ENCODE measurements at regions not wholly inside any gene's neighbourhood (a gene's known extent, or its start where the extent isn't known, plus 50 kb on each side); places are given as distances from the start of the nearest gene placed in this dataset.

DNA sequence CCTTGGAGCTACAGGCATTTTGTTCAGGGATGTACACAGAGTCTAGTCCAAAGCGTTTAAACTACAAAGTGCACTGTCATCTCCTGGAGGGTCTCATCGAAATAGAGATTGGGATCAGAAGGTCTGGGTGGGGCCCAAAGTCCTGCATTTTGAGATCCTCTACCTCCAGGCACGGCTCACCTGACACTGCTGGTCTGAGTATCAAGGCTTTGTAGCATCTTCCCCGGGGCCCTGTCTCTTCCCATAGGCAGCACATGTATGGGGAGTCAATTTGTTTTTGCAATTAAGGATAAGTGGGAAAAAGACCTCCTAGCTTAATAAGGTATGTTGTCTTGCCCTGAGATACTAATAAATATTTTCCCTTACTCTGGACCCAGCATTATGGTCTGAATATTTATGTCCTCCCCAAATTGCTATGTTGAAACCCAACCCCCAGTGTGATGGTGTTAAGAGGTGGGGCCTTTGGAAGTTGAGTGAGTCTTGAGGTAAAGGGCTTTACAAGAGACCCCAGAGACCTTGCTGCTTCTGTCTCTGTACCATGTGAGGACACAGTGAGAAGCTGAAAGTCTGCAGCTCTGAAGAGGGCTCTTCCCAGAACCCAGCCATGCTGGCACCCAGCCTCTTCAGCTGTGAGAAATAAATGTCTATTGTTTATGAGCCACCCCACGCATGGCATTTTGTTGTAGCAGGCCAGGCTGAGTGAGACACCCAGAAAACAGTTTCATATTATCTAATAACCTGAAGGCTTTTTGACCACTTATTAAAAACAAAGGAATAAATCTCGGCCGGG, 258.7 kb upstream of the HS6ST1 start:
- DNase-seq (ENCODE audit: low read depth in 2 of 2): no peak

DNA sequence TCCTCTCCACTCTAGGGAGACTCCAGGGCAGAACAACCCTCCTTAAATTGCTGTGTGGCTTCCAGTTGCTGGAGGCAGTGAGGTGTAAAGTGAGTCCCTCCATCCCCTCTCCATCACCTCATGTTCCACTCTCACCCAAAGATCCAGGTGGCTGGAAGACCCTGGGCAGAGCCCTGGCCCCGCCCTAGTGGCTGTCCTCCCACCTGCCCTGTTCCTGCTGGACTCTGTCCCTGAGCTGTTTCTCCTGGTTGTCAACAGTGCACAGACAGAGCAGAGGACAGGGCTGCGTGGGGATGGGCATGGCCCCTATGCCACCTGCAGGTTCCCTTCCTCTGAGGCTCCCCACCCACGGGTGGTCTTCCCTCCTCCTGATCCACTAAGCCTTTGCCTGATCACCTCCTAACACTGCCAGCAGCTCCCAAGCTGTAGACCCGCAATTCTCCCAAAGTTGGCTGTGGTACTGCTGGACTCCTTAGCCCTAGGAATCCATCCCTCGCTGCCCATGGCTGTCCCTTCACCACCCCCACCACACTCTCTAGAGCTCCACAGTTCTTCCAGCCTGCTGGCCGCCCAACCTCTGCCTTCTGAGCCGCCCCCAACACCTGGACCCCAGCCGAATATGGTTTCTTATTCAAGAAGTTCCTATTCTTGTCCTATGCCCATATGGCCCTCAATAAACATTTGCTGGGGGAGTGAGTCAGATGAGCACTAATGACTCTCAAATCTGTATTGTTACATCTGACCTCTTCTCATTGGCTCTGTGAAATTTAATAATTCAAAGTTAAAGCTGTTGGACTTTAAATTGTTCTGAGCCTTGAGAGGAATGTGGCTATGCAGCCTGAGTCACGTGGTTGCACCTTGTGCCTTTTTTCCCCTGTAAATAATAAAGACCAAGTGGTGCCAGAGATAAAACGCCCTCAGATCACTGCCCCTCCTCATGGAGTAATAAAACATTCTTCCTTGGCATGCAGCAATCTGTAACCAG, 260.0 kb upstream of the HS6ST1 start:
- no peak for DNase-seq (ENCODE audit: low read depth in 2 of 2)

DNA sequence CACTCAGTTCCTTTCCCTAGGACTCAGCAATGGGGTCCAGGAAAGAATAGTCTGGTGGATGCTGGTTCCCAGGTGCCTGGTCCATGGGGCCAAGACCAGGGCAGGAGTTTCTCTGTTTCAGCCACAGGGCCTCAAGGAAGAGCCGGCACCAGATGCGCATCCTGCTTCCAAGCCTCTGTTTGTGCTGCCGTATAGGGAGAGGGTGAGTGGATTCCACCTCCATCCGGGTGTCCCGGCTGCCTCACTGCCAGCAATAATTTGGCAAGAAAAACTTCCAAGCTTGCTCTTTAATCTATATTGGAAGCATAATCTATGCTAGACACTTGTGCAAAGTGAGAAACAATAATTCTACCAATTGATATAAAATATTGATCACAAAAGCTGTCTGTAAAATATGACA, 261.2 kb upstream of the HS6ST1 start:
- no peak for DNase-seq (ENCODE audit: low read depth in 2 of 2)

DNA sequence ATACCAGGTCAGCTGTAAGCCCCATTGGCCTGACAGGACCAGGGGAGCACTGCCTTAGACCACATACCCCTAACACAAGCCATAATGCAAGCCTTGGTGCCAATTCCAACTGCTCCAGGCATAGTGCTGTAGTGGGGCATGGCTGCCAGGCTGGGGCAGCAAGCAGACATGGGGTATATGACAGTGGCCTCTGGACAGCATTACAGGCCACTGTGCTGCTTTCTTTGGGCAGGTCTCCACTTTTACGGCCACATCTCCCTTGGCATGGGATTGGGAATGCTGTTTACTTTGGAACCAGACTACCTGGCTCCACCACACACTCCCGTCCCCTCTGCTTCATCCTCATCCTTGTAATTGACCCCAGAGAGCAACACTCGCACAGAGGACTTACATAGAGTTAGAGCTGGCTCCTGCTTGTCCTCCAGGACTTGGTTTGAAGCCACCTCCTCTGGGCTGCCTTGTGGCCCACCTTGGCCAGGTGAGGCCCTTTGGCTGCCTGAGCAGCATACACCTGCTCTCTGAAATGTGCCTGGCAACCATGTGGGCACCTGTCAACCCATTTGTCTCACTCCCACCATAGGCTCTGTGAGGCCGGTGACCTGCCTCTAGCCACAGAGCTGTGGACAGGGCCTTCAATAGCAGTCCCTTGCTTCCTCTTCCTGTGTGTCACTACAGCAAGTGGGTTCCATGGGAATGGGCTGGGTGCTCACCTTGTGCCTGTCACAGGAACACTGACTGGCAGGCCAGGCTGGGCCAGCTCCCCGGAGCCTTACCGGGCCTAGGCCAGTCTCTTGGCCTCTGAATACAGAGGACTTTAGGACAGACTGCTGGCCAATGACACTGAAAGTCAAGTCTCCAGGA, 262.6 kb upstream of the HS6ST1 start:
- DNase-seq (ENCODE audit: low read depth in 2 of 2): no peak

DNA sequence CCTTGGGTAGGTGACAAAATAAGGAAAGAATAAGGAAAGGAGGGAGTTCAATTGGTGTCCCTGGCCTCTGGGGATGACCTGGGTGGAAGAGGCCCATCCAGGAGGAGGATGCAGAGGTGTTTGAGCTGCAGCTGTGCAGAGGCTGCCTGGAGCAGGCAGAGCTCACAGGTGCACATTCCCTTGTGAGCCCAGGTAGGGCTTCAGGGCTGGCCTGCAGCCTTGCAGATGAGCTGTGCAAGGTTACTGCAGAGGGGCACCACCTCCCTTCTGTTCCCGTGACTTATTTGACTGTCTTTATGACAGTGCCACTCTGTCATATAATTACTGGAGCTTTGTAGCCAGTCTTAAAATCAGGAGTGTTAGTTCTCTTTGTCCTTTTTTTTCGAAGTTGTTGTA, 263.2 kb upstream of the HS6ST1 start:
- DNase-seq (ENCODE audit: low read depth in 2 of 2): no peak

DNA sequence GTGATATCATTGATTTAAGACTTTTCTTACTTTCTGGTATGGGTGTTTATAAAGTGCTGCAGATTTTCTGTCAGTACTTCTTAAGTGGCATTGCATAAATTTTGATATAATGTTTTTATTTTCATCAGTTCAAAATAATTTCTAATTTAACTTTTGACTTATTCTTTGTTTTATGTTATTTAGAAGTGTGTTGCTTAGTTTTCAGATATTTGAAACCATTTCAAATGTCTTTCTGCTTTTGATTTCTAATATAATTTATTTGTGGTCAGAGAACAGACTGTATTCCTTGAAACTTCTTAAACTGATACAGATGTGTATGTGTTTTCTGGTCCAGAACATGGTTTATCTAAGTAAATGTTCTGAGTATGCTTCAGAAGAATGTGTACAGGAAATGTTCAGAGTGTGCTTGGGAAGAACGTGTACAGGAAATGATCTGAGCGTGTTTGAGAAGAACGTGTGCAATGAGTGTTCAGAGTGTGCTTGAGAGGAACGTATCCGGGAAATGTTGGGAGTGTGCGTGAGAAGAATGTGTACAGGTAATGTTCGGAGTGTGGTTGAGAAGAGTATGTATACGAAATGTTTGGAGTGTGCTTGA, 265.7 kb upstream of the HS6ST1 start:
- no peak for DNase-seq (ENCODE audit: low read depth in 2 of 2)

DNA sequence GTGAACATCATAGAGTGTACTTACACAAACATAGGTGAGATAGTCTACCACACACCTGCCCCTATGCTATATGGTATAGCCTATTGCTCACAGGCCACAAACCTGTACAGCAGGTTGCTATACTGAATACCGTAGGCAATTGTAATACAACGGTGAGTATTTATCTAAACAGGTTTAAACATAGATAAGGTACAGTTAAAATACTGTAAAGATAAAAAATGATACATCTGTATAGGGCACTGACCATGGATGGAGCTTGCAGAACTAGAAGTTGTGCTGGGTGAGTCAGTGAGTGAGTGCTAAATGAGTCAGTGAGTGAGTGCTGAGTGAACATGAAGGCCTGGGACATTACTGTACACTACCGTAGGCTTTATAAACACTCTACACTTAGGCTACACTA, 267.0 kb upstream of the HS6ST1 start:
- no peak for DNase-seq (ENCODE audit: low read depth in 2 of 2)

DNA sequence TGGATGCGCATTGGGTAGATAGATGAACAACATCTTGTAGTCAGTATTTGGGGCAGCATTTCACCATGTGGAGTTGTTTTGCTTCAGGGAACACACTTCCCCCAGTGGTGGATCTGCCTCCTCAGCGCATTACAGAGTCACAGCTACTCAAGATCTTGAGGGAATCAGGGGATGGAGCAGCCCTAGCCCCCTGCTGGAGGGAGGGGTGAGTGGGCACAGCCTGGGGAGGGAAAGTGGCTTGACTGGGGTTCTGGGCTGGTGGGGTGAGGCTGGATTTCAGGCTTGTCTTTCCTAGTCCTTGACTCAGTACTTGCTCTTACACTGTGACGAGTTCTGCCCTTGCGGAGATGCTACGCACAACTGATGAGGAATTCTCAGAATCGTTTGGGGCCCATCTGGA, 271.0 kb upstream of the HS6ST1 start:
- DNase-seq (ENCODE audit: low read depth in 2 of 2): no peak

DNA sequence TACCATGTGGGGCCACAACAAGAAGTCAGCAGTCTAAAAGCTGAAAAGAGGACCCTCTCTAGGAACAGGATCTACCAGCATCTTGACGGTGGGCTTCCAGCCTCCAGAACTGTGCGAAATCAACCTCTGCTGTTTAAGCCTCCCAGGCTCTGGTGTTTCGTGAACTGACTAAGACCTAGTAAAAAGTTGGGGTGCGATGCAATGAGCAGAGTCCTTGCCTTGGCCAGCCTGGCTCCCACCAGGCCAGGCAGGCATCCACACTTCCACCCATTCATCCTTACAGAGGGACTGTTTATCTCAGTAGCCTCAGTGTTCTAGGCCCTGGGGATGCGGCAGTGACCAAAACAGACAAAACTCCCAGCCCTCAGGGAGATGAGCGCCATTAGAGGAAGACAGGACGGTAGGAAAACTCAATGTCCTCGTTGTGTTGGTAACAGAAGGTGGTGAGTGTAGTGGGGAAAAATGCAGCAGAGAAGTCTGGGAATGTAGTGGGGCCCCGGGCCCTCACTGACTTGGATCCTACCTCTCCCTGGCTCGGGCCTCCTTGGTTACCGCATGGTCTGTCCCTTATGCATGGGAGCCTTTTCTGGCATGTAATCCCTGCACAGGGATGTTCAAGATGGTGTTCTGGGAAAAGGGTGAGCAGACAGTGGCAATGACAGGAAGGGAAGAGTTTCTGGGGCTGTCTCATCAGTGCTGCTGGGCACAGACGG, 271.8 kb upstream of the HS6ST1 start:
- no peak for DNase-seq (ENCODE audit: low read depth in 2 of 2)

DNA sequence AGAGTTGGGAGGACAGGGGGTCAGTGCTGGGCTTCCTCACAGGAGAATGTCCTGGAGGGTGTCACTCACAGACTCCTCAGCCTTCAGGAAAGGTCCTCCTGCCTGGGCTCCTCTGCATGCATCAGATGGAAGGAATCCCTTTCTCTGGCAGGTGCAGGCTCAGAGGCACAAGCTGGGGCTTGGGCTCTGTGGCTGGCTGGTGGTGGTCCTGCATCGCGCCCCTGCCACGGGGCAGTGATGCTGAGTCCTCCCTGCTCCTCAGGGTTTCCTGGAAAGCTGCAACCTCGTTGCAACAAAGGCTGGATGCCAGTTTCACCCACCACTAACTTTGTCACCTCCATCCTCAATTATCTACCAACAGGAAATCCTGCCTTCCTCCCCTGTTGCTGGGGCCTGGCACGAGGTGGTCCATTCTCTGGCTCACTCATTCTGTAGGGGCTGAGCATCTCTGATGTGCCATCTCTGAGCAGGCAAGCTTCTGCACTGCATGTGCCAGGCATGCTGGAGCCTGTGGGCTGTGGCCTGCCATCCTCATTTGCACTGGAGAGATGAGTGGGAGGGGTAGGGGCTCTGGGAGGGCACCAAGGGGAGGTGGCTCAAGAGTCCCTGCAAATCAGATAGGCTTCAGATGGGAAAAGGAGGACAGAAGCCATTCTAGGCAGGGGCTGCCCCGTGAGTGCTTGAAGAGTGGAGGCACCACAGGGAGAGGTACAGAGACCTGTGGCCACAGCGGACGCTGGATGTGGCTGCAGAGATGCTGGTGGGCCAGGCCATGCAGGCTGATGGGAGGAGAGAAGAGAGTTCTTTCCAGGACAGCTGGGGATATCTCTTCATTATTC, 272.6 kb upstream of the HS6ST1 start:
- DNase-seq (ENCODE audit: low read depth in 2 of 2): no peak

DNA sequence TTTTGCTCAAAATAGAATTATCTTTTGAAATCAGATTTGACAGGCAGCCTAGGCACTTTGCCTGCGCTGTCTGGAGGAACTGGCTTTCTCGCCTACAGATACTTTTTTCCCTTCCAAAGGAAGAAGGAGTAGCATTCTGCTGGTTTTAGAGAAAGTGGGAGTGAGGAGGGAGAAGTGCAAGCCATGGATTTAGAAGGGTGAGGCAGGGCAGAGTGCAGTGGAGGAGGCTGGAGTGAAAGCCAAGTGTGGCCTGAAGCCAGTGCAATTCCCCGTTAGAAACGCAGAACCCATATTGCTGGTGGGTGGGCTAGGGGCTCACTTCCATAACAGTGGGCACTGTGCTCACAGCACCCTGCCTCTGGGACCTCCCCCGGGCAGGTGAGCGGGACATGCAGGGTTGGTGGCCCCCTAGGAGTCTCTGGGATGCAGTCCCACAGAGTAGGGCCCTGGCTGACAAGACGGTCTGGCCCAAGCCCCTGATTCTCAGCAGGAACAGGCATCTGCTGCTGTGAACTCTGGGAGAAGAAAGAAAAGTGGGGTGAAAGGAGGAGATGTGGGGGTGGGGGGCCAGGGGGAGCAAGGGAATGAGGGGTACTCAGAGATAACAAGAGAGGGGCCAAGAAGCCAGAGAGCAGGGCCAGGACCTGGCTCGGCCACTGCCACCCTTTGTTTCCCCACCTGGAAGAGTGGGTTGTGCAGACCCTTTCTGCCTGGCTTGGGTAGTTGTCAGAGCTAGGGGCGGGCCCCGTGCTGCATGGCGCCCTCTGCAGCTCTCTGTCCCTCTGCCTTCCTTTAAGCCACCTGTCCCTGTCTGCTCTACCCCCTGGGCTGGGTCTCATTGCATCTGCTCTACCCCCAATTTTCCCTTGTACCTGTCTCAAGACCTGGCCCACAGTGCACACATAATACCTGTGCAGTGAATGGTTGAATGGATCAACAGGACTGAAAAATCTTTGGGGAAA, 273.5 kb upstream of the HS6ST1 start:
- no peak for DNase-seq (ENCODE audit: low read depth in 2 of 2)

DNA sequence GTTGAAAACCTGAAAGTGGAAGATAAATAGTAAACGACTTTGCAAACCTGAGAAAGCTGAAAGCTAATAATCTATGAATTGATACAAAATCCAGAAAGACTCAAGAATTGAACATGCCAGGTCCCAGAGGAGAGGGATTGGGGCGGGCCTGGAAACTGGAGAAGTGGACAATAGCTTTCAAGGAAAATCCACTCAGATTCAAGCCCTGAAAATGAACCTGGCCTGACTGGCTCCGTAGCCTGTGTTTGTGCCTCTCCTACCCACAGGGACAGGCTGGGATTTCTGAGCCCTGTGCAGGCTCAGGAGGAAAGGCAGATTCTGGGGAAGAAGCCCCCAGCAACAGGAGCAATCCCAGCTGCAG, 274.8 kb upstream of the HS6ST1 start:
- no peak for DNase-seq (ENCODE audit: low read depth in 2 of 2)

DNA sequence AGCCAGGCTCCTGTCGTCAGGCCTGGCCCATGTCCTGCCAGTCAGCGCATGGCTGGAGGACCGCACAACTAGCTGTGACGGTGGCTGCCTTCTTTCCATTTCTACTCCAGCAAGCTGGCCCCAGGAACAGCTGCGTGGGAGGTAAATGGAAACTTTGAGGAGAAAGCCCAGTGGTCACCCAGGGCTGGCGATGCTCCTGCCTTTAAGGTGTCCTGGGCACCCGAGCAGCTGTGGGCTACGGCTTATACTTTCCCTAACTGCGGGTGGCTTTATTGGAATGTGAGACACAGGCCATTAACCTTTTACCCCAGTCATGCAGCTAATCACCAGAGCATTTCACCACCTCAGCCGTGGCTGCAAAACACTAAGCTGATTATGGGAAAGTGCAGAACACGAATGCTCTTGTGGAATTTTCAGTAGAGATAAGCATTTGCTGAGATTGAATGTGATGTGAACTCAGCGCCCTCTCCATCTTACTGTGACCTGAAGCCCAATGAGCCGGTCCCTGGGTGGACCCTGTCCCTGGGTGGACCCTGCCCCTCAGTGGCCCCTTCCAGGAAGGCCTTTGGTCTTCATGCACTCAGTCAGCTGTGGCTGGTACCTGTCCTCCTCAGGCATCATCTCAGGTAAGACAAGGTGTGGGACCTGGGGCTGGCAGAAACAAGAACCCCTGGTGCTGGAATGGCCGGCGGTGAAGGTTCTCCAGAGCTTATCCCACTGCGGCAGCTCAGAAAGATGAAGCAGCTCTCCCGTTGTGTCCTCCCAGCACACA, 275.4 kb upstream of the HS6ST1 start:
- no peak for DNase-seq (ENCODE audit: low read depth in 2 of 2)

DNA sequence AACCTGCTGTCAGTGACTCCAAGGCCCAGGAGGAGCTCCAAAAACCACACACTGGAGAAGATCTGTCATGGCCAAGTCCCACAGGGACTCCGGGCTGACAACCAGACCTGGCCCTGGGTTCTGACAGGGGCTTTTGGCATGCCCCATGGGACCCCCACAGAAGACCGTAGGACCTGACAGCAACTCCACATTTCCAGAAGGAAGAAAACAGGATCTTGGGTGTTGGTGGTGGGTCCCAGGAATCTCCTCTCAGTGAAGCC, 275.9 kb upstream of the HS6ST1 start:
- DNase-seq (ENCODE audit: low read depth in 2 of 2): no peak

DNA sequence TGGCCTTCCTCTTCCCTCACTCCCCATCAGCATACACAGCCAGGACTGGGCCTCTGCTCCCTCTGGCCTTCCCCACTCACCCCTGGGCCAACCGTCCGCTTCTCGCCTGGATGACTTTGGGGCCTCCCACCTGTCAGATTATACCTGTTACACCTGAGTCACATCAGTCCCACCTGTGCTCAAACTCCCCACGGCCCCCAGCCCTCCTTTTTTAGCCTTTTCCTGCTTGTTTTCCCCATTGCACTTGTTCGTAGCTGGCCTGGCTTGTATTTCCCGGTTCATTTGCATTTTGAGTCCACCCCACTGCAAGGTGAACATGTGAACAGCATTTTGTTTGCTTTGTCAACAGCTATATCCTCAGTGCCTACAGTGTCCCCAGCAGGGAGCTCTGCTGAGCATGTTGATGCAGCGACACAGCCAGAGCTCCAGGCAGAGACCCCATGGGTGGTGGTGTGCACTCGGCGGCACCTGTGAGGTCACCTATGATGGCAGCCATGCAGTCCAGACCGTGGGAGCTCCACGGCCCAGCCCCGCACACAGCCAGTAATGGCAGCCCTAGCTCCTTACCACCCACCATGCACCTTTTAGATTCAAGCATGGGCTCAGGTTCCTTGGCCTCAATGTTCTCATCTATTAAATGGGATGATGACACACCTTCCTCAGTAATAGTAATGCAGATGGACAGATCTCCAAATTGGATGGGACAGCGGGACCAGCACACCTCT, 276.4 kb upstream of the HS6ST1 start:
- DNase-seq (ENCODE audit: low read depth in 2 of 2): no peak

DNA sequence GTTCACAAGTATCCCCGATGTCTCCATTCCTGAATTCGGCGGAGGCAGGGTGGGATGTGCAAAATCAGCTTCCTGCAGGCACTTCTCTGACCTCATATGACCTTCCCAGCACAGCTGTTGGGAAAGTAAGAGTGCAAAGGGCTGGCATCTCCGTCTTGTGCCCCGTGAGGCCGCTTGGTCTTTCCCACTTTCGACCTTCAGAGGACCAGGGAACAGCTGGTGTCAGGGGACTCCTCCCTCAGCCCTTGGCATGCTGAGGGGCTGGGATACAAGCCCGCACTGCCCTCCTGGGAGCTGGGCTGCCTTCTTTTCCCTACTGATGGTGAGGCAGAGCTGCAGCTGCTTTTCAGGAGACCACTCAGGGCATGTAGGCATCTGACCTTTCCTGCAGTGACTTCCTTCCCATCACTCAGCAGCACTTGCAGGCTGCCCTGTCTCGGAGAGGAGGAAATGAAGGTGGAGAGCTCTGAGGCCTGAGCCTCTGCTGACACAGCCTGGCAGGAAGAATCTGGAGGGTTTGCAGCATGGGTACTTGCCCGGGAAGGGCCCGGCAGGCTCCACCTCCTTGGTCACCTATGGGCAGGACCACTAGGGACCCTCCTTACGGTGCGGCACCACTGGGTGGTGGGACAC, 277.2 kb upstream of the HS6ST1 start:
- DNase-seq (ENCODE audit: low read depth in 2 of 2): no peak

DNA sequence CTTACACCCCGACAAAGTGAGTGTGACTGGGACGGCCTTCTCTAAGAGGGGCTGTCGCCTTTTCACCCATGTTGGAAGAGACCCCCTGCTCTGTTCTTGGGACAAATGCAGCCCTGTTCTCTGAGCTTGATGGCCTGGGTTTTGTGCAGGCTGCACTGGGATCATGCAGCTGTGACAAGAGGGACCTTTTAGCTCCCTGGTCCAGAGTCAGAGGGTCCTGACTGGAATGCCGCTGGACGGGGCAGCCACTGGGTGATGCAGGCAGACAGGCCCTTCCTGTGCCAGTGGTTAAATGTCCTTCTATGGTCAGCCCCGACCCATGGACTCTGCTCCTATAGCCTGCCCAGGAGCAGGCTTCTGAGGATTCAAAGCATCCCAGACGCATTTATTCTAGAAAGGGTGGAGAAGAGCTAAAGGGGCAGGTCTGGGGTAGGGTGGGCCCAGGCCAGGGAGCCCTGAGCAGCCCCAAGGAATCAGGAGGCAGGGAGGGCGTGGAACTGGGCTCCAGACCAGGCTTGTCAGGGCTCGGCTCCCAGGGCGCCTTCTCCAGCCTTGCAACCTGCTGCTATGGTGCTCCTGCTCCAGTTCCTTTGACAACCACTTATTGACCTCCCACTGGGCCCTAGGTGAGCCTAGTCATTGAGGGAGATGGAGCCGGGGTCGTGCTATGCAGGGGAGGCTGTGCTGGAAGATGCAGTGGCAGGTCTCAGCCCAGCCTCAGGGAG, 277.9 kb upstream of the HS6ST1 start:
- no peak for DNase-seq (ENCODE audit: low read depth in 2 of 2)

Data from stimulated activated CD8-positive, alpha-beta memory T cell treated with anti-CD3 and anti-CD28 coated beads, Interleukin-2, amount 100 ng/mL, for 1 hour (primary cell).